ENCODE measurements at regions not wholly inside any gene's neighbourhood (a gene's known extent, or its start where the extent isn't known, plus 50 kb on each side); places are given as distances from the start of the nearest gene placed in this dataset.

DNA sequence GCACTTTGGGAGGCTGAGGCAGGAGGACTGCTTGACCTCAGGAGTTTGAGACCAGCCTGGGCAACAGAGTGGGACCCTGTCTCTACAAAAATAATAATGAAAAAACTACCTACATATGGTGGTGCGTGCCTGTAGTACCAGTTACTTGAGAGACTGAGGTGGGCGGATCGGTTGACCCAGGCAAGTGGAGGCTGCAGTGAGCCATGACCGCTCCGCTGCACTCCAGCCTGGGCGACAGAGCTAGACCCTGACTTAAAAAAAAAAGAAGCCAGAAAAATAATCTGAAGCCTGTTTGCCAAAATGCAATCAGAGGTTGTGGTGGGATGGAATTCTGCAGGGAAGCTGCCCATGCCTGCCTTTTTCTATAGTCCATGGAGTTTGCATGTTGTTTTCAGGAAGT lies 50.4 kb upstream of the GGTA1 start:
- Histone ChIP-seq H3K36me3 (ENCODE audit: control insufficient read depth, insufficient read depth, low read length) (no peaks in the 10 kb centered on the region), H3K4me1 (ENCODE audit: control insufficient read depth, insufficient read depth, low read length, poor library complexity, severe bottlenecking) (peaks cover 9% of the 10 kb centered on the region), H3K27ac (ENCODE audit: insufficient read depth, low read length, poor library complexity, severe bottlenecking) (no peak overlapping the region), H3K4me3 (ENCODE audit: low read depth, low read length) (no peak overlapping the region), H3K27me3 (ENCODE audit: control insufficient read depth, insufficient read depth, low read length) (no peaks in the 10 kb centered on the region), H3K9me3 (ENCODE audit: control insufficient read depth in 2 of 2, low read length in 2 of 2) (no peaks in the 10 kb centered on the region)
- ATAC-seq (ENCODE audit: low read depth in 2 of 2) (no peak), DNase-seq (no peak)
- Mint-ChIP-seq H3K27me3 (peaks cover 29% of the 10 kb centered on the region), H3K4me3 (no peak overlapping the region), H3K27ac (no peak overlapping the region), H3K4me1 (peaks cover 0 to 14% (median 1%) of the 10 kb centered on the region in 4 donors), H3K36me3 (peaks cover 3% of the 10 kb centered on the region), H3K9me3 (peaks cover 0 to 2% (median 0%) of the 10 kb centered on the region in 7 donors)

DNA sequence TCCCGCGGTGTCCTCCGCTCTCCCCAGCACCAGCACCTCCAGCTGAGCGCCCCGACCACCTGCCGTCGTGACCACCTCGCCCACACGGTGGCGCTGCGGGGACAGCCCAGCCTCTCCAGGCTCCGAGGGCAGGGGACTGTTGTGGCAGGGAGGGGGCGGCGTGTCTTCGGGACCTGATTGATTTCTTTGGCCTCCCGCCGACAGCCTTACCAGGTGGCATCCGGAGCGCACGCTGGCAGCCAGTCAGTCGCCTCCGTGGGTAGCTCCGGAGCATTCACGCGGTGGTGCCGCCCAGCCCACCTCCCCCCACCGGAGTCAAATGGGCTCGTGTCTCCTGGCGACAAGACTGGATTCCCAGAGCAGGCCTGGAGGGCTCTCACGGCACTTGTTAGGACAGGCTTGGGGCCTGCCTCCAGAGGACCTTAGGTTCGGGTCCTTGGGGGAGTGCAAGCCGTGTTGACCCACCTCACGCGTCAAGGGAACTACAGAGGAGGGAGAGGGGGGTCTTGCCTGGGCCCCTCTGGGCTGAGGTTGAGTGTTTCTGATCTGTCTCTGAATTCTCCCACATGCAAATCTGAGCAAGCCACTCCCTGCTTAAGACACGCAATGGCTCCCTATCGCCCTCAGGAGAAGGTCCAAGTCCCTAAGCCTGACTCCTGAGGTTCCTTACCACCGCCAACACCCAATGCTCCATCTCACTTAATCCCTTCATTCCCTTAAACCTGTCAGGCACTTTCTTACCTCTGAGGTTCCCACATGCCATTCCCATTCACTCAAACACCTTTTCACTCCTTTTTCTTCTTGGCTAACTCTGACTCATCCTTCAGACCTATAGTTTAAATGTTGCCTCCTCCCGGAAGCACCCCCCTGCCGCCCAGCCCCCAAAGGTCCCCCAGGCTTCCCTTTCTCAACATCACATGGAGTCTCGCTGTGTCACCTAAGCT lies 51.2 kb upstream of the GGTA1 start:
- H3K9me3 Mint-ChIP-seq: peaks cover 0 to 2% (median 0%) of the 10 kb centered on the region in 7 donors
- peak; percentile 32 to 56 (median 52) for DNase-seq
- no peak overlapping the region for H3K27ac ChIP-seq (ENCODE audit: insufficient read depth, low read length, poor library complexity, severe bottlenecking)
- peaks cover 3% of the 10 kb centered on the region for H3K36me3 Mint-ChIP-seq
- H3K4me1 Mint-ChIP-seq: peaks cover 0 to 13% (median 1%) of the 10 kb centered on the region in 4 donors
- no peaks in the 10 kb centered on the region for H3K36me3 ChIP-seq (ENCODE audit: control insufficient read depth, insufficient read depth, low read length)
- ATAC-seq (ENCODE audit: low read depth in 2 of 2): peak; percentile 71 to 72
- H3K4me1 ChIP-seq (ENCODE audit: control insufficient read depth, insufficient read depth, low read length, poor library complexity, severe bottlenecking): peaks cover 7% of the 10 kb centered on the region
- no peak overlapping the region for H3K4me3 ChIP-seq (ENCODE audit: low read depth, low read length)
- H3K27me3 Mint-ChIP-seq: peaks cover 29% of the 10 kb centered on the region
- H3K27me3 ChIP-seq (ENCODE audit: control insufficient read depth, insufficient read depth, low read length): no peaks in the 10 kb centered on the region
- H3K4me3 Mint-ChIP-seq: peak overlapping the region in 2 of 4 donors; percentile 36 to 77
- H3K27ac Mint-ChIP-seq: peak overlapping the region in 1 of 3 donors; percentile 17
- no peaks in the 10 kb centered on the region for H3K9me3 ChIP-seq (ENCODE audit: control insufficient read depth in 2 of 2, low read length in 2 of 2)

DNA sequence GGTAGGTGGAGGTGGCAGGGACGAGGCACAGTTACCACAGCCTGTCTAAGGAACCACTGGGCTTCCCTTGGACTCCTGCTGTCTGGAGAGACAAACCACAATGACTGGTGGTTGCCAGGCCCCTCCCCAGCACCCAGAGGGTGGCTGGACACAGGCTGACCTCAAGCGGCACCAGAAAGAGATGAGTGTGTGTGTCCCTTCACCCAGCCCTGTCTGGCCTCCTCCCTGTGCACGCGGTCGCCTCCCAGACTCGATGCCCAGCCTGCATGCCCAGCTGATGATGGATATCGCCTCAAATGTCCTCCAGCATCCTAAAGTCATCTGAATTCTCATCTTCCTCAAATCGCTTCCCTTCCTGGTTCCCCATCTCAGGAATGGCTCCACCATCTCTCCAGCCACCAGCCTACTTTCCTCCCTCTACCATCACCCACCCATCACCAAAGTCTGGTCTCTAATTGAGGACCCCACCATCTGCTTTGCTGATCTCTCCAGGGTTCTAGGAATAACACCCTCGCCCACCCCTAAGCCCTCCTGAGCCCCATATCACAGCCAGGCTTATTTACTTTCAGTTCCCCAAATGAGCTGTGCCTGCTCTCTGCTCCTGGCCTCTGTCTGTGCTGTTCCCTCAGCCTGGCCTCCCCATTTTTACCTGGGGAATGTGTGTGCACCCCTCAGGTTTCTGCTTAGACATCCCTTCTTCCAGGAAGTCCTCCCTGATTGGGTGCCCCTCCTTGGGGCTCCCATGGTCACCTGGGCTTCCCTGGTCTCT lies 52.5 kb upstream of the GGTA1 start:
- DNase-seq (no peak), ATAC-seq (ENCODE audit: low read depth in 2 of 2) (no peak)
- Mint-ChIP-seq H3K36me3 (peaks cover 3% of the 10 kb centered on the region), H3K4me1 (peaks cover 0 to 12% (median 1%) of the 10 kb centered on the region in 4 donors), H3K9me3 (peaks cover 0 to 1% (median 0%) of the 10 kb centered on the region in 7 donors), H3K27me3 (peaks cover 24% of the 10 kb centered on the region), H3K27ac (no peak overlapping the region), H3K4me3 (no peak overlapping the region)
- H3K36me3 ChIP-seq (ENCODE audit: control insufficient read depth, insufficient read depth, low read length): no peaks in the 10 kb centered on the region
- H3K27ac ChIP-seq (ENCODE audit: insufficient read depth, low read length, poor library complexity, severe bottlenecking): no peak overlapping the region
- no peaks in the 10 kb centered on the region for H3K27me3 ChIP-seq (ENCODE audit: control insufficient read depth, insufficient read depth, low read length)
- H3K4me1 ChIP-seq (ENCODE audit: control insufficient read depth, insufficient read depth, low read length, poor library complexity, severe bottlenecking): peaks cover 3% of the 10 kb centered on the region
- no peak overlapping the region for H3K4me3 ChIP-seq (ENCODE audit: low read depth, low read length)
- H3K9me3 ChIP-seq (ENCODE audit: control insufficient read depth in 2 of 2, low read length in 2 of 2): no peaks in the 10 kb centered on the region

DNA sequence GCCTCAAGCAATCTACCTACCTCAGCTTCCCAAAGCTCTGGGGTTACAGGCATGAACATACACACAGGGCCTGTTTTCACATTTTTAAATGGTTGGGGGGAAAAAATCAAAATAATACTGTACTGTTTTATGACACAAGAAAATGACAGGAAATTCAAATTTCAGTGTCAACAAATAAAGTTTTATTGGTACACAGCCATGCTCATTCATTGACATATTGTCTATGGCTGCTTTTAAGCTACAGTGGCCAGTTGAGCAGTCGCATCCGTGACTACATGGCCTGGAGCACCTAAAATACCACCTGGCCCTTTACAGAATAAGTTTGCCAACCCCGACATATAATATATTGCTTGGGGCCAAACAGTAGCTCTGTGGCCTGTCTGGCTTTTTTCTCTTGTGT lies 56.4 kb upstream of the GGTA1 start:
- no peak for ATAC-seq (ENCODE audit: low read depth in 2 of 2)
- peak overlapping the region in 1 of 3 donors; percentile 11 for H3K27ac Mint-ChIP-seq

DNA sequence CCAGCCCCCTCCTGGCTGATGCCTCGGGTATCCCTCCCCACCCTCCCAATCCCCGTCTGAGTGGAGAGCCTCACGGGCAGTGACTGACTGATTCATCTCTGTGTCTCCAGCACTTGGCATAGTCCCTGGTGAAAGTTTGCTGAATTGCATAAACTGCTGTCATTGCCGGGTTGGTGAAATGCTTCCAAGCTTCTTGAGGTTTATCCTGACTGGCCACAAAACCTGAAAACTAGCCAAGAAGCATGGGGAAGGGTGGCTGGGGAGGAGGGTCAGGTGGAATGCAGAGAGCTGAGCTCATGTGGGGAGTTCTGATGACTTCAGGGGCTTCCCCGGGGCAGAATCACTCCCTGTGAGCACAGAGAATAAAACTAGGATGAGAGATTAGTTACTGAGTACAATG lies 56.9 kb upstream of the GGTA1 start:
- Mint-ChIP-seq H3K27ac (no peak overlapping the region), H3K36me3 (no peaks in the 10 kb centered on the region), H3K9me3 (peaks cover 0 to 1% (median 0%) of the 10 kb centered on the region in 7 donors), H3K4me1 (peaks cover 0 to 2% (median under 1%) of the 10 kb centered on the region in 4 donors), H3K27me3 (peaks cover 32% of the 10 kb centered on the region), H3K4me3 (no peak overlapping the region)
- DNase-seq: no peak
- Histone ChIP-seq H3K27ac (ENCODE audit: insufficient read depth, low read length, poor library complexity, severe bottlenecking) (no peak overlapping the region), H3K27me3 (ENCODE audit: control insufficient read depth, insufficient read depth, low read length) (no peaks in the 10 kb centered on the region), H3K4me1 (ENCODE audit: control insufficient read depth, insufficient read depth, low read length, poor library complexity, severe bottlenecking) (no peaks in the 10 kb centered on the region), H3K4me3 (ENCODE audit: low read depth, low read length) (no peak overlapping the region), H3K36me3 (ENCODE audit: control insufficient read depth, insufficient read depth, low read length) (no peaks in the 10 kb centered on the region), H3K9me3 (ENCODE audit: control insufficient read depth in 2 of 2, low read length in 2 of 2) (no peaks in the 10 kb centered on the region)
- no peak for ATAC-seq (ENCODE audit: low read depth in 2 of 2)

More for the DNA sequence above, 56.4 kb upstream of the GGTA1 start:
- no peak for DNase-seq
- H3K4me3 Mint-ChIP-seq: no peak overlapping the region
- Histone ChIP-seq H3K4me1 (ENCODE audit: control insufficient read depth, insufficient read depth, low read length, poor library complexity, severe bottlenecking) (no peaks in the 10 kb centered on the region), H3K36me3 (ENCODE audit: control insufficient read depth, insufficient read depth, low read length) (no peaks in the 10 kb centered on the region), H3K9me3 (ENCODE audit: control insufficient read depth in 2 of 2, low read length in 2 of 2) (no peaks in the 10 kb centered on the region), H3K27me3 (ENCODE audit: control insufficient read depth, insufficient read depth, low read length) (no peaks in the 10 kb centered on the region), H3K27ac (ENCODE audit: insufficient read depth, low read length, poor library complexity, severe bottlenecking) (no peak overlapping the region), H3K4me3 (ENCODE audit: low read depth, low read length) (no peak overlapping the region)
- H3K36me3 Mint-ChIP-seq: peaks cover under 1% of the 10 kb centered on the region
- H3K27me3 Mint-ChIP-seq: peaks cover 35% of the 10 kb centered on the region
- H3K9me3 Mint-ChIP-seq: peaks cover 0 to 1% (median 0%) of the 10 kb centered on the region in 7 donors
- H3K4me1 Mint-ChIP-seq: peaks cover 0 to 5% (median 1%) of the 10 kb centered on the region in 4 donors

DNA sequence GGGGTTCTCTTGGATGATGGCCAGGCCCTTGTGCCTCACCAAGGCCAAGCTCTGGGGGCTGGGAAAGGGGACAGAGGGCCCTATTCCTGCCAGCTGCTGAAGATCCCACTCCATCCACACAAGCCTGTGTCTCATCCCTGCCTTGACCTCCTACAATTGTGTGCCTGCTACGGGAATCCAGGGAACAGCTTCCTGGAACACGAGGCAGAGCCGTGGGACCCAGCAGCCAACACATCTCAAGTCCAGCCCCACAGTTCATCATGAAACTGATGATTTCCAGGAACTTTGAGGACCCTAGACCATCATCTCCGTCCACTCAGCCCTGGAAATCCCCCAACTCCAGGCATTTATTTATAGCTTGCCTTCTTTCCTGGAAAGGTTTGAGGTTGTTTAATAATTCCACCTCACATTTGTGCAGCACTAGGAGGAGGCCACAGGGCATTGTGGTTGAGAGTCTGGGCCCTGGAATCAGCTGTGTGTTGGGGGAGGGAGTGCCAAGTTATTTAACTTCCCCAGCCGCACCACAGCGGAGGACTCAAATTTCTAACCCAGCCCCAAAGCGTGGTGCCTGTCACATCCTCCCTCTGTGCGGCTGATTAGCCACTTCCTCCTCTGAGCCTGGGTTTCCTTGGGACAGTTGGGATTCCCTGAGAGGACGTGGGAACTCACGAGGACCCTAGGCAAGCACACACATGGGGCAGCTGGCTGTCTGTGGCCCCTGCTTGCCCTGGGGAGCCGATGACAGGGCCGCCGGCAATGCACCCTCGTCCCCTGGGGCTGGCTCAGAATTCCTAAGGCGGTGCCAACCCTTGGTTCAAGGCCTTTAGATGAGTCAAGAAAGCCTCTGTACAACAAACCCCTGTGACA lies 58.2 kb upstream of the GGTA1 start:
- no peaks in the 10 kb centered on the region for H3K36me3 ChIP-seq (ENCODE audit: control insufficient read depth, insufficient read depth, low read length)
- Mint-ChIP-seq H3K4me1 (peaks cover 0 to 2% (median 0%) of the 10 kb centered on the region in 4 donors), H3K27ac (no peak overlapping the region), H3K36me3 (no peaks in the 10 kb centered on the region), H3K9me3 (no peaks in the 10 kb centered on the region), H3K27me3 (peaks cover 24% of the 10 kb centered on the region), H3K4me3 (no peak overlapping the region)
- no peaks in the 10 kb centered on the region for H3K9me3 ChIP-seq (ENCODE audit: control insufficient read depth in 2 of 2, low read length in 2 of 2)
- H3K27ac ChIP-seq (ENCODE audit: insufficient read depth, low read length, poor library complexity, severe bottlenecking): no peak overlapping the region
- H3K4me1 ChIP-seq (ENCODE audit: control insufficient read depth, insufficient read depth, low read length, poor library complexity, severe bottlenecking): no peaks in the 10 kb centered on the region
- ATAC-seq (ENCODE audit: low read depth in 2 of 2) (peak in 1 of 2 donors; percentile 25), DNase-seq (peak in 1 of 3 donors; percentile 15)
- H3K4me3 ChIP-seq (ENCODE audit: low read depth, low read length): no peak overlapping the region
- no peaks in the 10 kb centered on the region for H3K27me3 ChIP-seq (ENCODE audit: control insufficient read depth, insufficient read depth, low read length)

DNA sequence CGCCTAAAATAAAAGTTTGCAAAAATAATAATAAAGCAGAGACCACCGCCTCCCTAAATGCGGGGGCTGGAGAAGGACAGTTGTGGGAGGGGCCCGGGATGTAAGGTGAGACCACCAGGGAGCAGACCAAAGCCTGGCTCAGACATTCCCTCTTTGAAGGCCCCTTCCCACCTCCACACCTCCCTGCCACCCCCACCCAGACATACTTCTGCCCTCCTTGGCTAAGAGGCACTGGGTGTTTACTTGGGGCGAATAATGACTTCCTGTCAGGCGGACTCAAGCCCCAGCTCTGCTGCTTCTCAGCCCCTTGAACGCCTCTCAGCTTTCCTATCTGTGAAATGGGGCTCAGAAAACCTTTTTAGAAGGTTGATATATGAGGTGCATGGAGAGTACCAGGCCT lies 58.8 kb upstream of the GGTA1 start:
- Mint-ChIP-seq H3K4me1 (peaks cover 0 to 2% (median 0%) of the 10 kb centered on the region in 4 donors), H3K27ac (no peak overlapping the region)

More for the DNA sequence above, 58.8 kb upstream of the GGTA1 start:
- no peak overlapping the region for H3K4me3 Mint-ChIP-seq
- Histone ChIP-seq H3K27ac (ENCODE audit: insufficient read depth, low read length, poor library complexity, severe bottlenecking) (no peak overlapping the region), H3K4me1 (ENCODE audit: control insufficient read depth, insufficient read depth, low read length, poor library complexity, severe bottlenecking) (no peaks in the 10 kb centered on the region), H3K4me3 (ENCODE audit: low read depth, low read length) (no peak overlapping the region), H3K27me3 (ENCODE audit: control insufficient read depth, insufficient read depth, low read length) (no peaks in the 10 kb centered on the region), H3K36me3 (ENCODE audit: control insufficient read depth, insufficient read depth, low read length) (no peaks in the 10 kb centered on the region), H3K9me3 (ENCODE audit: control insufficient read depth in 2 of 2, low read length in 2 of 2) (no peaks in the 10 kb centered on the region)
- H3K9me3 Mint-ChIP-seq: no peaks in the 10 kb centered on the region
- DNase-seq: no peak
- no peak for ATAC-seq (ENCODE audit: low read depth in 2 of 2)
- peaks cover 24% of the 10 kb centered on the region for H3K27me3 Mint-ChIP-seq
- no peaks in the 10 kb centered on the region for H3K36me3 Mint-ChIP-seq
